MM.1S (cell line): ENCODE measurements at regions not wholly inside any gene's neighbourhood (a gene's known extent, or its start where the extent isn't known, plus 50 kb on each side); places are given as distances from the start of the nearest gene placed in this dataset.

Source experiments
- DNase-seq: peaks from one replicate; pipeline ENCODE4 v3.0.0-alpha.2; 2015
- H2AFZ ChIP-seq: fragments of 300-600 bp; sonication (generic); 2 replicates; pipeline ENCODE4 v1.6.0; 2016; ENCODE audit warnings: antibody characterized with exemption, low read length
- H3F3A ChIP-seq: fragments of 300-600 bp; sonication (generic); 2 replicates; pipeline ENCODE4 v1.6.1; 2016; ENCODE audit warnings: mild to moderate bottlenecking, antibody characterized with exemption, low read length, moderate library complexity, mixed read lengths; ENCODE audit not compliant: insufficient read depth
- H3K27ac ChIP-seq: fragments of 300-600 bp; sonication (generic); 2 replicates; pipeline ENCODE4 v1.5.1; 2016; ENCODE audit warnings: mild to moderate bottlenecking, low read length
- H3K27me3 ChIP-seq: fragments of 300-600 bp; sonication (generic); replicated peaks from 2 replicates; pipeline ENCODE4 v1.6.0; 2016; ENCODE audit warnings: low read length; ENCODE audit not compliant: insufficient read depth
- H3K36me3 ChIP-seq: fragments of 300-600 bp; sonication (generic); replicated peaks from 2 replicates; pipeline ENCODE4 v1.6.1; 2016; ENCODE audit warnings: mild to moderate bottlenecking, low read length, mixed read lengths; ENCODE audit not compliant: insufficient read depth
- H3K4me1 ChIP-seq: fragments of 300-600 bp; sonication (generic); 2 replicates; pipeline ENCODE4 v1.6.1; 2016; ENCODE audit warnings: low read length, mixed read lengths
- H3K4me2 ChIP-seq: fragments of 300-600 bp; sonication (generic); 2 replicates; pipeline ENCODE4 v1.6.0; 2016; ENCODE audit warnings: low read depth, low read length
- H3K4me3 ChIP-seq: fragments of 300-600 bp; sonication (generic); 2 replicates; pipeline ENCODE4 v1.5.1; 2016; ENCODE audit warnings: low read length, mixed read lengths
- H3K79me2 ChIP-seq: fragments of 300-600 bp; sonication (generic); 2 replicates; pipeline ENCODE4 v1.6.1; 2016; ENCODE audit warnings: mixed run types, low read length, mixed read lengths
- H3K9ac ChIP-seq: fragments of 300-600 bp; sonication (generic); 2 replicates; pipeline ENCODE4 v1.6.1; 2016; ENCODE audit warnings: low read length, mixed read lengths
- H3K9me2 ChIP-seq: fragments of 300-600 bp; sonication (generic); replicated peaks from 2 replicates; pipeline ENCODE4 v1.6.1; 2016; ENCODE audit warnings: mild to moderate bottlenecking, low read length, mixed read lengths; ENCODE audit not compliant: insufficient read depth
- H3K9me3 ChIP-seq: fragments of 300-600 bp; sonication (generic); replicated peaks from 2 replicates; pipeline ENCODE4 v1.6.1; 2016; ENCODE audit warnings: mild to moderate bottlenecking, low read length, mixed read lengths; ENCODE audit not compliant: insufficient read depth
- H4K20me1 ChIP-seq: fragments of 300-600 bp; sonication (generic); 2 replicates; pipeline ENCODE4 v1.6.1; 2016; ENCODE audit warnings: mild to moderate bottlenecking, low read length, moderate library complexity, mixed read lengths; ENCODE audit not compliant: insufficient read depth
- EZH2 ChIP-seq: fragments of 300-600 bp; sonication (generic); optimal IDR thresholded peaks from 2 replicates; pipeline ENCODE3; 2017; ENCODE audit warnings: low read depth, mild to moderate bottlenecking, antibody characterized with exemption, low read length, mixed read lengths
- EZH2phosphoT487 ChIP-seq: fragments of 300-600 bp; sonication (generic); IDR thresholded peaks from 2 replicates; pipeline ENCODE4 v1.6.1; 2018; ENCODE audit warnings: antibody characterized with exemption, low read length
- TF ChIP-seq, protein P1 (sequence below): fragments of 300-600 bp; sonication (generic); IDR thresholded peaks from 2 replicates; pipeline ENCODE4 v1.5.1; 2016; ENCODE audit warnings: antibody characterized with exemption, low read length, mixed read lengths

DNA sequence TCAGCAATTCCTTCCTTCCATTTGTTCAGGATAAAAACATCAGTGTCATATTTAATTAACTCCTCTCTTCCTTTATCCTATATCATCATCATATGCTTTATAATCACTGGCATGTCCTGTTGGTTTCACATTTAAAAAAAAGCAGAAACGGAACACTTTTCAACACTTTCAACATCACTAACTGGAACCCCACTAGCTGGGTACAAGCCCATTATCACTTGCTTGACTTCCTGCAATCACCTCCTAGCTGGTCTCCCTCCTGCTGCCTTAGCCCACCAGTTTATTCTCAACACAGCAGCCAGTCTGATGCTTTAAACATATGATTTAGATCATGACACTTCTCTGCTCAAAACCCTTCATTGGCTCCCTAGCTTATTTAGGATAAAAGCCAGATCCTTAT is 116.4 kb upstream of the LSM6 start:
- H3K4me1 ChIP-seq = peaks cover 47% of the 10 kb centered on the region
- no peaks in the 10 kb centered on the region for H3K79me2 ChIP-seq
- TF ChIP-seq, protein P1, sequence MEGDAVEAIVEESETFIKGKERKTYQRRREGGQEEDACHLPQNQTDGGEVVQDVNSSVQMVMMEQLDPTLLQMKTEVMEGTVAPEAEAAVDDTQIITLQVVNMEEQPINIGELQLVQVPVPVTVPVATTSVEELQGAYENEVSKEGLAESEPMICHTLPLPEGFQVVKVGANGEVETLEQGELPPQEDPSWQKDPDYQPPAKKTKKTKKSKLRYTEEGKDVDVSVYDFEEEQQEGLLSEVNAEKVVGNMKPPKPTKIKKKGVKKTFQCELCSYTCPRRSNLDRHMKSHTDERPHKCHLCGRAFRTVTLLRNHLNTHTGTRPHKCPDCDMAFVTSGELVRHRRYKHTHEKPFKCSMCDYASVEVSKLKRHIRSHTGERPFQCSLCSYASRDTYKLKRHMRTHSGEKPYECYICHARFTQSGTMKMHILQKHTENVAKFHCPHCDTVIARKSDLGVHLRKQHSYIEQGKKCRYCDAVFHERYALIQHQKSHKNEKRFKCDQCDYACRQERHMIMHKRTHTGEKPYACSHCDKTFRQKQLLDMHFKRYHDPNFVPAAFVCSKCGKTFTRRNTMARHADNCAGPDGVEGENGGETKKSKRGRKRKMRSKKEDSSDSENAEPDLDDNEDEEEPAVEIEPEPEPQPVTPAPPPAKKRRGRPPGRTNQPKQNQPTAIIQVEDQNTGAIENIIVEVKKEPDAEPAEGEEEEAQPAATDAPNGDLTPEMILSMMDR = no peak
- TF ChIP-seq EZH2phosphoT487 = no peak
- TF ChIP-seq EZH2 = no peak
- no peak overlapping the region for H3K9ac ChIP-seq
- H3K4me2 ChIP-seq = peak overlapping the region; percentile 8
- peaks cover 7% of the 10 kb centered on the region; the same call in 1 of the 2 replicates for H3F3A ChIP-seq
- H4K20me1 ChIP-seq = no peaks in the 10 kb centered on the region
- H3K9me3 ChIP-seq = no peaks in the 10 kb centered on the region
- DNase-seq = no peak
- H2AFZ ChIP-seq = 0 out of 2 replicates have a peak overlapping the region, but pooled peaks have one; percentile 1
- H3K36me3 ChIP-seq = no peaks in the 10 kb centered on the region
- H3K9me2 ChIP-seq = no peaks in the 10 kb centered on the region
- no peaks in the 10 kb centered on the region for H3K27me3 ChIP-seq
- no peak overlapping the region for H3K27ac ChIP-seq
- H3K4me3 ChIP-seq = no peak overlapping the region

DNA sequence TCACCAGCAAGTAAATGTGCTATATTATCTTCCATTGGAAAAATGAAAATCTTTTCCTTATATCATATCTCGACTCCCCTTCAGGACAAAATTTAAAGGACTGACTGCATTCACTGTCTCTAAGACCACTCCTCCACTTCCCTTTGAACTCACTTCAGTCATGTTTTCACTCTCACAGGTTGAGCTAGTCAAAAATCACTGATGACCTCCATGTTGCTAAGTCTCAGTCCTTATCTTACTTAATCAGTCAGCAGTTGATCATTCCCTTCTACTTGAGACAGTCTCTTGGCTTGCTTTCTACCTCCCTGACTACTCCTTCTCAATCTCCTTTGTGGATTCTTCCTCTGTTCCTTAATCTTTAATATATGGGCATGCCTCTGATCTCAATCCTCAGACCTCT is 117.0 kb upstream of the LSM6 start:
- Histone ChIP-seq H3K27ac (no peak overlapping the region), H3K79me2 (no peaks in the 10 kb centered on the region), H3F3A (peaks cover 7% of the 10 kb centered on the region; the same call in 1 of the 2 replicates), H3K4me2 (no peak overlapping the region), H2AFZ (no peak overlapping the region), H3K9ac (no peak overlapping the region), H3K4me3 (no peak overlapping the region), H3K9me2 (no peaks in the 10 kb centered on the region), H3K27me3 (no peaks in the 10 kb centered on the region), H4K20me1 (no peaks in the 10 kb centered on the region), H3K9me3 (no peaks in the 10 kb centered on the region), H3K4me1 (peaks cover 41% of the 10 kb centered on the region), H3K36me3 (no peaks in the 10 kb centered on the region)
- TF ChIP-seq, protein P1 = no peak
- TF ChIP-seq EZH2 (no peak), EZH2phosphoT487 (no peak)
- no peak for DNase-seq

DNA sequence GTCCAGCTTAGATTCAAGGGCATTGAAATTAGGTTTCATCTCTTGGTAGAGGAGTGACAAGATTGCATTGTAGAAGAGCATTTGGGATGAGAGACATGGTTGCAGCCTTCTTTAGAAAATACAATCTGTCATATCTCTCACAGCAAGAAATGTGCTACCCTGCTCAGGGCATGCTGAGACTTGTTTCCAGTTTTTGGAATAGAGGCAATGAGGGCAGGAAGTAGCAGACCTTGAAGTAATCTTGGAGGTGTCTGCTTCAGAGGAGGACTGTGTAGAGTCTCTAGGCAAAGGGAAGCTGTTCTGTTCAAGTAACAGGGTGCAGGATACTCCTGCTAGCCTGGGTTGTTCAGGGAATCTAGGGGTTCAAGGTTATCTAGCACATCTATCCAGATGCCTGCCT is 116.1 kb upstream of the ZNF827 start:
- Histone ChIP-seq H3K36me3 (no peaks in the 10 kb centered on the region), H3K4me1 (peaks cover 15% of the 10 kb centered on the region), H3K9ac (no peak overlapping the region), H3K9me3 (no peaks in the 10 kb centered on the region), H3K9me2 (no peaks in the 10 kb centered on the region), H3K4me2 (no peak overlapping the region), H3K79me2 (no peaks in the 10 kb centered on the region), H2AFZ (no peak overlapping the region), H4K20me1 (no peaks in the 10 kb centered on the region), H3K4me3 (no peak overlapping the region), H3K27ac (no peak overlapping the region), H3F3A (0 out of 2 replicates have a peak, but pooled peaks cover 5% of the 10 kb centered on the region), H3K27me3 (no peaks in the 10 kb centered on the region)
- DNase-seq = no peak
- TF ChIP-seq, protein P1 = no peak
- TF ChIP-seq EZH2phosphoT487 (no peak), EZH2 (no peak)
